Natural killer cell (primary cell): ENCODE measurements at regions not wholly inside any gene's neighbourhood (a gene's known extent, or its start where the extent isn't known, plus 50 kb on each side); places are given as distances from the start of the nearest gene placed in this dataset.

Experiments used
- ATAC-seq, 3 donors: fragments of 150-1000 bp in 2 of 3; fragments of 200-7000 bp in 1 of 3; cut with Tn5 transposase; 1 replicate in 1 of 3; 2 replicates in 2 of 3; pipeline ENCODE4 v1.10.0; 2021; ENCODE audit warnings: mild to moderate bottlenecking in 2 of 3, moderate library complexity in 2 of 3
- DNase-seq, 2 donors: peaks; one replicate each; pipeline versions ENCODE4 v3.0.0 to v3.0.0-alpha.2; 2013 to 2021; ENCODE audit warnings: mixed read lengths in 1 of 2
- H3K27ac ChIP-seq: one replicate; pipeline ENCODE4 v1.5.1; 2013; ENCODE audit warnings: mild to moderate bottlenecking, low read length
- H3K27me3 ChIP-seq: one replicate; pipeline ENCODE4 v1.6.1; 2013; ENCODE audit warnings: low read length; ENCODE audit not compliant: control insufficient read depth, insufficient read depth
- H3K36me3 ChIP-seq: one replicate; pipeline ENCODE4 v1.6.1; 2013; ENCODE audit warnings: low read length; ENCODE audit not compliant: control insufficient read depth, insufficient read depth
- H3K4me1 ChIP-seq: one replicate; pipeline ENCODE4 v1.6.1; 2013; ENCODE audit warnings: low read length; ENCODE audit not compliant: control insufficient read depth, insufficient read depth
- H3K4me3 ChIP-seq: one replicate; pipeline ENCODE4 v1.5.1; 2013; ENCODE audit warnings: low read length
- H3K9me3 ChIP-seq: one replicate; pipeline ENCODE4 v1.6.1; 2013; ENCODE audit warnings: low read length; ENCODE audit not compliant: control insufficient read depth, insufficient read depth
- H3K27ac Mint-ChIP-seq, 2 donors: one replicate each; pipeline ENCODE4 v1.8.0; 2022; ENCODE audit warnings: mild to moderate bottlenecking in 2 of 2, mixed read lengths in 2 of 2, moderate library complexity in 1 of 2
- H3K27me3 Mint-ChIP-seq, 2 donors: one replicate each; pipeline ENCODE4 v1.8.0; 2022; ENCODE audit warnings: low read depth in 2 of 2, mixed read lengths in 2 of 2
- H3K36me3 Mint-ChIP-seq: one replicate; pipeline ENCODE4 v1.8.0; 2022; ENCODE audit warnings: mixed read lengths
- H3K4me1 Mint-ChIP-seq, 2 donors: one replicate each; pipeline ENCODE4 v1.8.0; 2022; ENCODE audit warnings: mixed read lengths in 2 of 2
- H3K4me3 Mint-ChIP-seq: one replicate; pipeline ENCODE4 v1.8.0; 2022; ENCODE audit warnings: mild to moderate bottlenecking, moderate library complexity, mixed read lengths
- H3K9me3 Mint-ChIP-seq, 2 donors: one replicate each; pipeline ENCODE4 v1.8.0; 2022; ENCODE audit warnings: mixed read lengths in 2 of 2
- WGBS: methylation state at CpG from one replicate; pipeline ENCODE4 v1.1.7; 2013; ENCODE audit warnings: missing lambda C conversion rate; ENCODE audit not compliant: insufficient coverage; 5-methylcytosine and 5-hydroxymethylcytosine counted together
- intact Hi-C: fragments of 100-400 bp; cut with micrococcal nuclease; formaldehyde crosslinking; loops from one replicate; pipeline ENCODE4 v1.14.2; 2022
- TF ChIP-seq, protein P1 (sequence below): fragments of 200-600 bp; IDR thresholded peaks from one replicate; pipeline ENCODE4 v1.8.0; 2022; ENCODE audit warnings: antibody characterized with exemption

DNA sequence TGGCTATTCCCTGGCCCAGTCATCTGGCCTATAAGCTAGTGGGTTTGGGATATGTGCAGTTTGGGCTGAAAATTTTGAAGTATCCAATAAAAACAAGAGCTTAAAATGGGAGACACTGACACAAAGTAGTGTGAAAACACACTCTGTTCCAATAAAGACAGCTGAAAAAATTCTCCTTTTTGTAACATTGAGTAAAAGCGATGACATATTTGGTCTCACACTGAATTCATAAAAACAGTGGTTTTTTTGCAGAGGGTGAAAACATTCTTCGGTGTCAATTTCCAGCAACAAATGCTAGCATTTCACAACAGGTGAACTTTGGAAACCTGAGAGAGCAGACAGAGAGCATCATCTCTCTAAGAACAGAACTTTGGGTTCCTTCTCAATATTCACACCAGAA, 142.2 kb downstream of the OSR1 start:
- intact Hi-C loops = no loop called here
- TF ChIP-seq, protein P1, sequence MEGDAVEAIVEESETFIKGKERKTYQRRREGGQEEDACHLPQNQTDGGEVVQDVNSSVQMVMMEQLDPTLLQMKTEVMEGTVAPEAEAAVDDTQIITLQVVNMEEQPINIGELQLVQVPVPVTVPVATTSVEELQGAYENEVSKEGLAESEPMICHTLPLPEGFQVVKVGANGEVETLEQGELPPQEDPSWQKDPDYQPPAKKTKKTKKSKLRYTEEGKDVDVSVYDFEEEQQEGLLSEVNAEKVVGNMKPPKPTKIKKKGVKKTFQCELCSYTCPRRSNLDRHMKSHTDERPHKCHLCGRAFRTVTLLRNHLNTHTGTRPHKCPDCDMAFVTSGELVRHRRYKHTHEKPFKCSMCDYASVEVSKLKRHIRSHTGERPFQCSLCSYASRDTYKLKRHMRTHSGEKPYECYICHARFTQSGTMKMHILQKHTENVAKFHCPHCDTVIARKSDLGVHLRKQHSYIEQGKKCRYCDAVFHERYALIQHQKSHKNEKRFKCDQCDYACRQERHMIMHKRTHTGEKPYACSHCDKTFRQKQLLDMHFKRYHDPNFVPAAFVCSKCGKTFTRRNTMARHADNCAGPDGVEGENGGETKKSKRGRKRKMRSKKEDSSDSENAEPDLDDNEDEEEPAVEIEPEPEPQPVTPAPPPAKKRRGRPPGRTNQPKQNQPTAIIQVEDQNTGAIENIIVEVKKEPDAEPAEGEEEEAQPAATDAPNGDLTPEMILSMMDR = no peak
- no peaks in the 10 kb centered on the region for H3K4me1 Mint-ChIP-seq

GRCh38 chr2:19214682-19215391, 143.6 kb downstream of the OSR1 start:
- ATAC-seq = no peak
- no peaks in the 10 kb centered on the region for H3K36me3 ChIP-seq
- no peaks in the 10 kb centered on the region for H3K27me3 Mint-ChIP-seq
- no peaks in the 10 kb centered on the region for H3K36me3 Mint-ChIP-seq
- H3K27ac Mint-ChIP-seq = no peak overlapping the region
- no peak overlapping the region for H3K4me3 Mint-ChIP-seq
- no peak overlapping the region for H3K27ac ChIP-seq
- H3K4me1 ChIP-seq = no peaks in the 10 kb centered on the region
- H3K27me3 ChIP-seq = no peaks in the 10 kb centered on the region
- TF ChIP-seq, protein P1 = no peak
- no peak overlapping the region for H3K4me3 ChIP-seq
- peaks cover 2% of the 10 kb centered on the region for H3K9me3 ChIP-seq
- intact Hi-C loops = no loop called here
- no peak for DNase-seq
- peaks cover 2 to 13% of the 10 kb centered on the region in 2 donors for H3K9me3 Mint-ChIP-seq
- no peaks in the 10 kb centered on the region for H3K4me1 Mint-ChIP-seq
- WGBS = 77% methylated on average over 5 of the region's 5 CpGs

More for the DNA sequence above, 142.2 kb downstream of the OSR1 start:
- Mint-ChIP-seq H3K27ac (no peak overlapping the region), H3K27me3 (no peaks in the 10 kb centered on the region), H3K4me3 (no peak overlapping the region), H3K36me3 (no peaks in the 10 kb centered on the region), H3K9me3 (peaks cover 0 to 13% of the 10 kb centered on the region in 2 donors)
- Histone ChIP-seq H3K9me3 (no peaks in the 10 kb centered on the region), H3K27ac (no peak overlapping the region), H3K27me3 (no peaks in the 10 kb centered on the region), H3K4me1 (no peaks in the 10 kb centered on the region), H3K36me3 (no peaks in the 10 kb centered on the region), H3K4me3 (no peak overlapping the region)
- 96% methylated on average over 2 of the region's 2 CpGs for whole genome bisulfite sequencing
- DNase-seq (no peak), ATAC-seq (no peak)

DNA sequence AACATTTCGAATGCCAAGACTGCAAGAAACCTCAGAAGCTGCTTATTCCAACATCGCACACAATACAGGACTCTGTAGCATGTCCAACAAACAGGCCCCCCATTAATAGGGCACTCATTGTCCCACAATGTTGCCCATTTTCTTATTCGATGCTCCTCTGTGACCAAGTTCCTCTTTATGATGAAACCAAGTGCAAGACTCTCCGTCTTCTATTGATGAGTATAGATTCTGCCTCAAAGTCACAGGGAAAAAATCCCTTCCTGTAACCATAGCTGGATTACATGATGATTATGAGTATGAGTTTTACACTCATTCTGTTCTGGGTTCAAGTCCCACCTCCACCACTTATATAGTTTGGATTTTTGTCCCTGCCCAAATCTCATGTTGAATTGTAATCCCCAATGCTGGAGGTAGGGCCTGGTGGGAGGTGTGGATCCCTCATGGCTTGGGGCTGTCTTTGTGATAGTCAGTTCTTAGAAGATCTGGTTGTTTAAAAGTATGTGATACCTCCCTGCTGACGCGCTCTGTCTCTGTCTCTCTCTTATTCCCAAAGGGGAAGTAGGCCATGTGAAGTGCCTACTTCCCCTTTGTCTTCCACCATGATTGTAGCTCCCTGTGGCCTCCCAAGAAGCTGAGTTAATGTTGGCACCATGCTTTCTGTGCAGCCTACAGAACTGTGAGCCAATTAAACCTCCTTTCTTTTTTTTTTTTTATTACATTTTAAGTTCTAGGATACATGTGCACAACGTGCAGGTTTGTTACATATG, 148.7 kb downstream of the OSR1 start:
- intact Hi-C loops = no loop called here
- peaks cover 9% of the 10 kb centered on the region for H3K36me3 Mint-ChIP-seq

More for the DNA sequence above, 148.7 kb downstream of the OSR1 start:
- no peaks in the 10 kb centered on the region for H3K4me1 Mint-ChIP-seq
- WGBS = 93% methylated on average over 6 of the region's 7 CpGs
- Histone ChIP-seq H3K4me3 (no peak overlapping the region), H3K27me3 (no peaks in the 10 kb centered on the region), H3K27ac (no peak overlapping the region), H3K4me1 (no peaks in the 10 kb centered on the region), H3K36me3 (no peaks in the 10 kb centered on the region), H3K9me3 (peaks cover 4% of the 10 kb centered on the region)
- DNase-seq (no peak), ATAC-seq (no peak)
- H3K27ac Mint-ChIP-seq = no peak overlapping the region
- TF ChIP-seq, protein P1 = no peak
- H3K4me3 Mint-ChIP-seq = no peak overlapping the region
- no peaks in the 10 kb centered on the region for H3K27me3 Mint-ChIP-seq
- H3K9me3 Mint-ChIP-seq = peaks cover 10 to 16% of the 10 kb centered on the region in 2 donors
